CD4-positive, alpha-beta T cell treated with Interleukin-4 for 4 hours (primary cell): ENCODE measurements at regions not wholly inside any gene's neighbourhood (a gene's known extent, or its start where the extent isn't known, plus 50 kb on each side); places are given as distances from the start of the nearest gene placed in this dataset.

Source experiments
- DNase-seq: peaks from one replicate; pipeline ENCODE4 v3.0.0-alpha.2; 2020

- no peak for DNase-seq
These were observed 567.4 kb upstream of the MKI67 start for GRCh38 chr10:128693493-128694131.

- no peak for DNase-seq
These were observed 568.1 kb upstream of the MKI67 start for GRCh38 chr10:128694168-128694850.

- DNase-seq = no peak
These were observed 568.9 kb upstream of the MKI67 start for GRCh38 chr10:128694851-128695725.

- no peak for DNase-seq
These were observed 569.7 kb upstream of the MKI67 start for GRCh38 chr10:128695931-128696330.

GRCh38 chr10:128697437-128697836 is 571.2 kb upstream of the MKI67 start:
- no peak for DNase-seq

- DNase-seq = no peak
These were observed 575.2 kb upstream of the MKI67 start for GRCh38 chr10:128701381-128701780.

GRCh38 chr10:128701837-128702236 is 575.6 kb upstream of the MKI67 start:
- no peak for DNase-seq

GRCh38 chr10:128704716-128705115 is 578.5 kb upstream of the MKI67 start:
- no peak for DNase-seq

GRCh38 chr10:128708182-128708581 is 582.0 kb upstream of the MKI67 start:
- no peak for DNase-seq

- no peak for DNase-seq
These were observed 583.5 kb upstream of the MKI67 start for GRCh38 chr10:128709686-128710085.

- no peak for DNase-seq
These were observed 584.0 kb upstream of the MKI67 start for GRCh38 chr10:128710098-128710797.

- DNase-seq = no peak
These were observed 584.6 kb upstream of the MKI67 start for GRCh38 chr10:128710798-128711183.

GRCh38 chr10:128711806-128712205 is 585.6 kb upstream of the MKI67 start:
- no peak for DNase-seq

- no peak for DNase-seq
These were observed 586.6 kb upstream of the MKI67 start for GRCh38 chr10:128712661-128713400.

GRCh38 chr10:128713471-128713870 is 587.2 kb upstream of the MKI67 start:
- DNase-seq = no peak

GRCh38 chr10:128713874-128714570 is 587.8 kb upstream of the MKI67 start:
- DNase-seq = no peak

GRCh38 chr10:128714644-128715415 is 588.6 kb upstream of the MKI67 start:
- DNase-seq = no peak

- DNase-seq = no peak
These were observed 590.0 kb upstream of the MKI67 start for GRCh38 chr10:128716181-128716580.

GRCh38 chr10:128721963-128722445 is 595.8 kb upstream of the MKI67 start:
- no peak for DNase-seq

- no peak for DNase-seq
These were observed 596.7 kb upstream of the MKI67 start for GRCh38 chr10:128722947-128723346.
